Inferior parietal cortex (tissue), 1 donor: ENCODE measurements at regions not wholly inside any gene's neighbourhood (a gene's known extent, or its start where the extent isn't known, plus 50 kb on each side); places are given as distances from the start of the nearest gene placed in this dataset.
"Not testable (repeated sequence)": the region's sequence is repeated elsewhere in the genome, so short reads cannot be mapped to it uniquely, and the experiment has no call there.

Experiments
- DNase-seq: peaks from one replicate; pipeline ENCODE4 v3.0.0-alpha.2; 2016; ENCODE audit errors: extremely low spot score

- not testable (repeated sequence) for DNase-seq
These were observed 51.5 kb downstream of the VPREB1 start for GRCh38 chr22:22296047-22296446.

- DNase-seq: not testable (repeated sequence)
These were observed 52.7 kb downstream of the VPREB1 start for GRCh38 chr22:22297159-22297793.

GRCh38 chr22:22297794-22298653, 53.4 kb downstream of the VPREB1 start:
- DNase-seq: peak; percentile 46

- not testable (repeated sequence) for DNase-seq
These were observed 54.0 kb downstream of the VPREB1 start for GRCh38 chr22:22298654-22299009.

- DNase-seq: not testable (repeated sequence)
These were observed 55.9 kb downstream of the VPREB1 start for GRCh38 chr22:22300511-22300910.

GRCh38 chr22:22300946-22301345, 56.4 kb downstream of the VPREB1 start:
- not testable (repeated sequence) for DNase-seq

- DNase-seq: no peak
These were observed 72.0 kb downstream of the VPREB1 start for GRCh38 chr22:22316589-22316988.

GRCh38 chr22:22318723-22319465, 74.3 kb downstream of the VPREB1 start:
- no peak for DNase-seq

GRCh38 chr22:22321743-22322611, 77.4 kb downstream of the VPREB1 start:
- DNase-seq: peak; percentile 89

- DNase-seq: no peak
These were observed 78.2 kb downstream of the VPREB1 start for GRCh38 chr22:22322792-22323191.

- DNase-seq: no peak
These were observed 83.1 kb downstream of the VPREB1 start for GRCh38 chr22:22327723-22328122.

- DNase-seq: no peak
These were observed 85.2 kb downstream of the VPREB1 start for GRCh38 chr22:22329792-22330191.

GRCh38 chr22:22335640-22336039, 91.1 kb downstream of the VPREB1 start:
- DNase-seq: not testable (repeated sequence)

- not testable (repeated sequence) for DNase-seq
These were observed 91.7 kb downstream of the VPREB1 start for GRCh38 chr22:22336333-22336732.

GRCh38 chr22:22338778-22339177, 94.2 kb downstream of the VPREB1 start:
- DNase-seq: not testable (repeated sequence)

- no peak for DNase-seq
These were observed 97.2 kb downstream of the VPREB1 start for GRCh38 chr22:22341736-22342135.

GRCh38 chr22:22342697-22343580, 98.4 kb downstream of the VPREB1 start:
- peak; percentile 53 for DNase-seq

- DNase-seq: no peak
These were observed 99.2 kb downstream of the VPREB1 start for GRCh38 chr22:22343581-22344296.

GRCh38 chr22:22344430-22344829, 99.8 kb downstream of the VPREB1 start:
- DNase-seq: no peak

- DNase-seq: no peak
These were observed 101.2 kb downstream of the VPREB1 start for GRCh38 chr22:22345781-22346180.
